Panc1 (cell line): ENCODE measurements at regions not wholly inside any gene's neighbourhood (a gene's known extent, or its start where the extent isn't known, plus 50 kb on each side); places are given as distances from the start of the nearest gene placed in this dataset.

Source experiments
- ATAC-seq: fragments of 200-7000 bp; cut with Tn5 transposase; 2 replicates; pipeline ENCODE4 v1.9.1; 2020; ENCODE audit warnings: mild to moderate bottlenecking, moderate library complexity
- BruUV-seq: library from RNA; stranded (reverse); fragments of 400-500 nt; replicated peaks from 2 replicates; lab custom pipeline; 2021; lab: Mats Ljungman, UMichigan
- CTCF ChIA-PET: fragments of 300-600 bp; sonication (Branson Sonifier 250); formaldehyde crosslinking; loops from one replicate; lab custom pipeline; 2022; ENCODE audit warnings: antibody characterized with exemption; lab: Charles Lee
- POLR2A ChIA-PET: fragments of 300-600 bp; sonication (Branson Sonifier 250); formaldehyde crosslinking; loops from one replicate; lab custom pipeline; 2022; ENCODE audit warnings: antibody characterized with exemption; lab: Charles Lee
- DNase-seq: peaks from one replicate; pipeline ENCODE4 v3.0.0-alpha.2; 2010; ENCODE audit warnings: low read depth, low spot score
- H3K27ac ChIP-seq: 2 replicates; pipeline ENCODE4 v1.5.1; 2011; ENCODE audit warnings: mild to moderate bottlenecking, low read length, inconsistent platforms
- H3K27me3 ChIP-seq: fragments of 200-500 bp; sonication (Bioruptor generic); 2 replicates; pipeline ENCODE4 v1.6.0; 2014; ENCODE audit warnings: low read length, inconsistent platforms; ENCODE audit not compliant: control insufficient read depth, insufficient read depth
- H3K36me3 ChIP-seq: fragments of 200-500 bp; sonication (Bioruptor generic); 2 replicates; pipeline ENCODE4 v1.5.1; 2014; ENCODE audit warnings: inconsistent platforms, mild to moderate bottlenecking, low read length, moderate library complexity; ENCODE audit not compliant: control insufficient read depth, insufficient read depth
- H3K4me1 ChIP-seq: 2 replicates; pipeline ENCODE4 v1.5.1; 2011; ENCODE audit warnings: inconsistent platforms, mild to moderate bottlenecking, low read length, moderate library complexity; ENCODE audit not compliant: control insufficient read depth, insufficient read depth
- H3K4me3 ChIP-seq, 2 experiments: 2 replicates each; pipeline ENCODE4 v1.5.1; 2011 to 2012; ENCODE audit warnings: low read depth in 2 of 2, low read length in 2 of 2, mild to moderate bottlenecking in 2 of 2, inconsistent platforms in 1 of 2, moderate library complexity in 1 of 2
- H3K9me3 ChIP-seq: fragments of 200-500 bp; sonication (Bioruptor generic); 2 replicates; pipeline ENCODE4 v1.5.1; 2014; ENCODE audit warnings: low read depth, mild to moderate bottlenecking, inconsistent platforms, low read length, moderate library complexity; ENCODE audit not compliant: control insufficient read depth, insufficient read depth
- POLR2AphosphoS5 ChIP-seq: IDR thresholded peaks from 2 replicates; pipeline ENCODE4 v1.6.1; 2012; ENCODE audit warnings: mild to moderate bottlenecking, low read depth, low read length, moderate library complexity
- REST ChIP-seq, 2 experiments: IDR thresholded peaks; 2 replicates each; pipeline ENCODE4 v1.6.1; 2011 to 2012; ENCODE audit warnings: low read depth in 2 of 2, control low read depth in 1 of 2, low read length in 1 of 2, mild to moderate bottlenecking in 1 of 2, moderate library complexity in 1 of 2; ENCODE audit not compliant: insufficient read depth in 1 of 2
- SIN3A ChIP-seq: IDR thresholded peaks from 2 replicates; pipeline ENCODE4 v1.6.1; 2012; ENCODE audit warnings: low read depth, mild to moderate bottlenecking, low read length, moderate library complexity, borderline replicate concordance; ENCODE audit not compliant: insufficient read depth
- TCF7L2 ChIP-seq: IDR thresholded peaks from 2 replicates; pipeline ENCODE4 v1.6.1; 2011; ENCODE audit warnings: mild to moderate bottlenecking, low read depth, low read length, inconsistent platforms
- in situ Hi-C: cut with HindIII; loops from 2 replicates; pipeline ENCODE4 v1.10.0; 2016; ENCODE audit warnings: low sequenced_read_pairs, low pct_unique_long_range_greater_than_20kb
- intact Hi-C: fragments of 100-400 bp; cut with micrococcal nuclease; formaldehyde crosslinking; loops from one replicate; pipeline ENCODE4 v1.10.0; 2022; ENCODE audit not compliant: unreplicated experiment
- TF ChIP-seq, protein P1 (sequence below): fragments of 450-650 bp; IDR thresholded peaks from 2 replicates; pipeline ENCODE4 v1.5.1; 2017; ENCODE audit warnings: mild to moderate bottlenecking

GRCh38 chr12:107223821-107224220 lies 130.5 kb upstream of the CRY1 start:
- TF ChIP-seq TCF7L2 (no peak), POLR2AphosphoS5 (no peak), SIN3A (no peak)
- TF ChIP-seq, protein P1, sequence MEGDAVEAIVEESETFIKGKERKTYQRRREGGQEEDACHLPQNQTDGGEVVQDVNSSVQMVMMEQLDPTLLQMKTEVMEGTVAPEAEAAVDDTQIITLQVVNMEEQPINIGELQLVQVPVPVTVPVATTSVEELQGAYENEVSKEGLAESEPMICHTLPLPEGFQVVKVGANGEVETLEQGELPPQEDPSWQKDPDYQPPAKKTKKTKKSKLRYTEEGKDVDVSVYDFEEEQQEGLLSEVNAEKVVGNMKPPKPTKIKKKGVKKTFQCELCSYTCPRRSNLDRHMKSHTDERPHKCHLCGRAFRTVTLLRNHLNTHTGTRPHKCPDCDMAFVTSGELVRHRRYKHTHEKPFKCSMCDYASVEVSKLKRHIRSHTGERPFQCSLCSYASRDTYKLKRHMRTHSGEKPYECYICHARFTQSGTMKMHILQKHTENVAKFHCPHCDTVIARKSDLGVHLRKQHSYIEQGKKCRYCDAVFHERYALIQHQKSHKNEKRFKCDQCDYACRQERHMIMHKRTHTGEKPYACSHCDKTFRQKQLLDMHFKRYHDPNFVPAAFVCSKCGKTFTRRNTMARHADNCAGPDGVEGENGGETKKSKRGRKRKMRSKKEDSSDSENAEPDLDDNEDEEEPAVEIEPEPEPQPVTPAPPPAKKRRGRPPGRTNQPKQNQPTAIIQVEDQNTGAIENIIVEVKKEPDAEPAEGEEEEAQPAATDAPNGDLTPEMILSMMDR = no peak
- no TSS peak for BruUV-seq
- no peak overlapping the region for H3K4me3 ChIP-seq
- ATAC-seq (no peak), DNase-seq (no peak)
- no peaks in the 10 kb centered on the region; the same call in 1 of the 2 replicates for H3K4me1 ChIP-seq
- ChIA-PET CTCF (no interaction called here), POLR2A (interaction anchor here (0.7 kb wide), 1 partner anchor 384 kb away, joined by 11 read pairs; no protein-coding TSS in a partner anchor)
- peaks cover 13% of the 10 kb centered on the region for H3K27me3 ChIP-seq
- no peaks in the 10 kb centered on the region for H3K36me3 ChIP-seq
- H3K27ac ChIP-seq = no peak overlapping the region
- H3K9me3 ChIP-seq = no peaks in the 10 kb centered on the region
- intact Hi-C loops = no loop called here
- in situ Hi-C loops = no loop called here

GRCh38 chr12:107225635-107226034 lies 132.3 kb upstream of the CRY1 start:
- Histone ChIP-seq H3K4me3 (no peak overlapping the region), H3K27ac (no peak overlapping the region), H3K27me3 (peaks cover 6% of the 10 kb centered on the region), H3K36me3 (no peaks in the 10 kb centered on the region), H3K9me3 (no peaks in the 10 kb centered on the region), H3K4me1 (no peaks in the 10 kb centered on the region; the same call in 1 of the 2 replicates)
- BruUV-seq = no TSS peak
- POLR2A ChIA-PET = no interaction called here
- no peak for ATAC-seq
- CTCF ChIA-PET = no interaction called here
- TF ChIP-seq, protein P1 = no peak
- TF ChIP-seq POLR2AphosphoS5 (no peak), TCF7L2 (no peak), SIN3A (no peak), REST (IDR thresholded peaks at IDR 0.05; ENCODE audit: insufficient read depth in 1 of 2, low read depth in 2 of 2, low read length in 1 of 2) (no peak)
- in situ Hi-C loops = no loop called here
- DNase-seq = no peak
- intact Hi-C loops = no loop called here
